GM12872 (cell line): ENCODE measurements at regions not wholly inside any gene's neighbourhood (a gene's known extent, or its start where the extent isn't known, plus 50 kb on each side); places are given as distances from the start of the nearest gene placed in this dataset.

ENCODE experiments used
- TF ChIP-seq, protein P1 (sequence below): IDR thresholded peaks from 3 replicates; pipeline ENCODE4 v1.5.1; 2011; ENCODE audit warnings: low read depth, mild to moderate bottlenecking, low read length, moderate library complexity; ENCODE audit not compliant: insufficient read depth

DNA sequence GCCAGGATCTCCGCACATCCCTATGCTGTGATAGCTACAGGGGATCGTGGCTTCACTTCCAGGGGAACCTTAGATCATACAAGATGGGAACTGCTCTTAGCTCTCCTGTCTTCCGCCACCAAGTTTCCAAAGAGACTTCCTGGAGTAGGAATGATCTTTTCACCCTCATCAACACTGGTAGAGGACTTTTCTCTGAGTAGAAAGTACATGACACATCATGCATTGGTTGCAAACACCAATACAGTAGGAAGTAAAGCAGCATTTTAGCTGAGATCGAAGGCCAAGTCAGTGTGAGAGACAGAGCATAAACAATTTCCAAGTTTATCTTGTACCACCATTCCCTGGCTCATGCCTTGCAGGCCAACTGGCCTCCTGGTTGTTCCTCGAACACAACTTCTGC, 113.1 kb upstream of the NEDD9 start:
- TF ChIP-seq, protein P1, sequence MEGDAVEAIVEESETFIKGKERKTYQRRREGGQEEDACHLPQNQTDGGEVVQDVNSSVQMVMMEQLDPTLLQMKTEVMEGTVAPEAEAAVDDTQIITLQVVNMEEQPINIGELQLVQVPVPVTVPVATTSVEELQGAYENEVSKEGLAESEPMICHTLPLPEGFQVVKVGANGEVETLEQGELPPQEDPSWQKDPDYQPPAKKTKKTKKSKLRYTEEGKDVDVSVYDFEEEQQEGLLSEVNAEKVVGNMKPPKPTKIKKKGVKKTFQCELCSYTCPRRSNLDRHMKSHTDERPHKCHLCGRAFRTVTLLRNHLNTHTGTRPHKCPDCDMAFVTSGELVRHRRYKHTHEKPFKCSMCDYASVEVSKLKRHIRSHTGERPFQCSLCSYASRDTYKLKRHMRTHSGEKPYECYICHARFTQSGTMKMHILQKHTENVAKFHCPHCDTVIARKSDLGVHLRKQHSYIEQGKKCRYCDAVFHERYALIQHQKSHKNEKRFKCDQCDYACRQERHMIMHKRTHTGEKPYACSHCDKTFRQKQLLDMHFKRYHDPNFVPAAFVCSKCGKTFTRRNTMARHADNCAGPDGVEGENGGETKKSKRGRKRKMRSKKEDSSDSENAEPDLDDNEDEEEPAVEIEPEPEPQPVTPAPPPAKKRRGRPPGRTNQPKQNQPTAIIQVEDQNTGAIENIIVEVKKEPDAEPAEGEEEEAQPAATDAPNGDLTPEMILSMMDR: no peak

DNA sequence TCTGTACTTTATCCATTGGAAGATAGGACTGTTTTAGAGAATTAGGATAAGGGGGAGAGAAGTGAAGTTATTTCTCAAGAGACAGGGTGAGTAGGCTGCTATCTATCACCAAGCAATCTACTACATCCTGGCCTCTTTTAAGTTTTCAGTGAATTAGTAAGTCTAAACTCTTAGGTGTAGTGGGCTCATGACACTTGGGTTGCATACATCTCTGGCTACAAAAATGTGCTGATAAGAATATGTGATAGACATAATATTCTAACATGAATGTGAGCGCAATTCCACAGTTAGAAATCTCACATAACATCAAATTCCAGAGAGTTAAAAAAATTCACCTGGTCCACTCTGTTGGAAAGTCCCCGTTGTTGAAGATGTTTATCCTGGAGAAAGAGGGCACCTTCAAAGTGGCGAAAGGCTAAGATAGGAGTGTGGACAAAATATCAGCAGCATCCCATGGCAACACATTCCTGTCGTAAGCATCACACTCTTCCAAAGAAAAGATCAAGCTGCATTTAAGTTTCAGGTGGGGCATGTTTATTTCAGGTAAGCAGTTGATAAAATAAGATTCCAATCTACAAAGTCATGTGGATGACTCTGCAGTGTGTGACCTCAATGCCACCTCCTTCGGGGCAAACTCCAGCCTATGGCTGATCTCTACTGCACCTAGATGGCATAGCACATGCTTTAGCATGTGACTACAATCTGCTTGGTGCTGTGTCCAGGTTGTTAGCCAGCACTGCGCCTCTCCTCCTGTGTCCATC, 111.7 kb upstream of the NEDD9 start:
- TF ChIP-seq, protein P1: no peak

DNA sequence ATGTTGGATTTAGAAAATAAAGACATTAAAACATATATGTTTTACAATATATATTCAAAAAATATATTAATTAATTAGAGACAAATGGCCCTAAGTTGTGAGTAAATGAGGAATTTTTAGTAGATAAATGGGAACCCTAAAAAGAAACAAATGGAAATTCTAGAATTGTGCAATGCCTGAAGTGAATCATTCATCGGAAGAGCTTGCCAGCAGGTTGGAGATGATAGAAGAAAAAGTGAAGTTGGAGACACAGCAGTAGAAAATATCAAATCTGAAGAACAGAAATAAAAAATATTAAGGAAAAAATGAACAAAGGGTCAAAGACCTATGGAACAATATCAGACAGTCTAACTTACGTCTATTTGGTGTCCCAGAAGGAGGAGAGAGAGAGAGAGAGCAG, 109.4 kb upstream of the NEDD9 start:
- TF ChIP-seq, protein P1: no peak

DNA sequence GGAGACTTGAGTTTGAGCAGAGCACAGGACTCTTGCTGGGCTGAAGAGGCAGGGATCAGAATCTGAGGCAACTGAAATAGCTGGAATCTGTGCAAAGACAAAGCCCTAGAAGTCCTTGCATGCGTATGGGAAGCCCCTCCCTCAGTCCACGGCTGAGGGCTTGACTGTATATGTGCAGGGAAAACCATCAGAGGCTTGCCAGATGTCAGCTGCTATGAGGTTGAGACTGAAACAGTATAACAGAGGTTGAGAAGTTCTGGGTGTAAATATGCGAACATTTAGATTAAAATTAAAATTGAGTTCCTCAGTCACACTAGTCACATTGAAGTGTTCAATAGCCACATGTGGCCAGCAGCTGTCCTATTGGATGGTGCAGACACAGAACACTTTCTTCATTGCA, 108.8 kb upstream of the NEDD9 start:
- TF ChIP-seq, protein P1: no peak

DNA sequence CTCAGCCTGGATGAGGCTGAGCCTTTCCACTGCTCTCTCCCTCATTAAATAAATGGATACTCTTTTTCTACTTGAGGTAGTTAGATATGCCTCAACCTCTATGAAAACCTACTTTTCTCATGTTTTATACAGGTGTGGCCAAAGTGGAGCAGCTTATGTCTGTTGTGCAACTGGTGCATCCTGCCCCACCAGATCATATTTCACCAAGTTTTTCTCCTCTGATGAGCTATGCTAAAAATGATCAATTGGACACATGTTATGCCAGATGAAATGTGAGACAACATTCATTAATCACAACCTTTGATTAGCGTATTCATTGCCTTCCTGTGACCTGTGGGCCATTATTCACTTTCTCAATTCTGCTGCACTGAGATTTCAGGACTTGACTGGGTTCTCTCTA, 106.9 kb upstream of the NEDD9 start:
- TF ChIP-seq, protein P1: no peak

DNA sequence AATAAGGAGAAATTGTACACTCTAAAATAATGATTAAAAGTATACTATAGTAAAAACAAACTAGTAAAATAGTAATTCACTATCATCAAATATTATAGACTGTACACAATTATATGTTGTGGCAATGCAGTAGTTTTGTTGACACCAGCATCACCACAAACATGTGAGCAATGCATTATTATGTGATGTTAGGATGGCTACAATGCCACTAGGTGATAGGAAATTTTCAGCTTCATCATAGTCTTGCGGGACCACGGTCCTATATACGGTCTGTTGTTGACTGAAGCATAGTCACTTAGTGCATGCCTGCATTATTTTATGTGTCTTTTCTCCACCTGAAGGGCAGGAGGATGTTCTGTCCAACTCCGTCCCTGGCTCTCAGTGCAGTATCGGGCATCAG, 104.8 kb upstream of the NEDD9 start:
- TF ChIP-seq, protein P1: no peak

DNA sequence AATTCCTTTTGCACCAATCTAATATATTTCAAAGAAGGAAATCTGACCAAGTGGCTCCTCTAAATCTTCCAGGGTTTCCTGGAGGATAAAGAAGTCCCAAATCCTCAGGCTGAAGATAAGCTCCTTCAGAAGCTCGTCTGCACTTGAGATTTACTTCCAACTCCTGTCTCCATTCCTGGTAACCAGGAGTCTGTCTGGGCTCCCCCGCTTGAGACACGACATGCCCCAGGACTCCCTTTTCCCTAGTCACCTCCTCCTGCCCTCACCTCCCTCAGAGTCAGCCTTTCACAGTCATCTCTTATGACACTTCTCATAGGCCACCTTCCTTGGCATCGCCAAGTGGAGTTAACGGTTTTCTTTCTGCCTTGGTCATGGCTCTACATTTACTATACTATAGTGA, 103.4 kb upstream of the NEDD9 start:
- TF ChIP-seq, protein P1: no peak
